WTC11 (cell line): ENCODE measurements at regions not wholly inside any gene's neighbourhood (a gene's known extent, or its start where the extent isn't known, plus 50 kb on each side); places are given as distances from the start of the nearest gene placed in this dataset.
A peak's percentile ranks its signal among the peaks of the same experiment; 100 is the strongest.

Source experiments
- ATAC-seq: fragments of 200-7000 bp; cut with Tn5 transposase; 2 replicates; pipeline ENCODE4 v1.10.0; 2021; ENCODE audit warnings: mild to moderate bottlenecking, moderate library complexity
- CTCF ChIA-PET: fragments of 300-600 bp; sonication (Branson Sonifier 250); formaldehyde crosslinking; loops from one replicate; lab custom pipeline; 2021; ENCODE audit warnings: antibody characterized with exemption; lab: Charles Lee
- POLR2A ChIA-PET: fragments of 350-600 bp; sonication (Branson Sonifier 250); formaldehyde crosslinking; loops from one replicate; lab custom pipeline; 2021; ENCODE audit warnings: antibody characterized with exemption; lab: Charles Lee
- DNase-seq: peaks from one replicate; pipeline ENCODE4 v3.0.0; 2021; ENCODE audit warnings: low spot score
- H3K27ac Mint-ChIP-seq: 2 replicates; pipeline ENCODE4 v1.8.0; 2021; ENCODE audit warnings: mixed read lengths
- H3K27me3 Mint-ChIP-seq: 2 replicates; pipeline ENCODE4 v1.8.0; 2021; ENCODE audit warnings: low read depth, mild to moderate bottlenecking, moderate library complexity, mixed read lengths
- H3K36me3 Mint-ChIP-seq: 2 replicates; pipeline ENCODE4 v1.8.0; 2021; ENCODE audit warnings: mixed read lengths
- H3K4me1 Mint-ChIP-seq: 2 replicates; pipeline ENCODE4 v1.8.0; 2022; ENCODE audit warnings: mixed read lengths
- H3K4me3 Mint-ChIP-seq: 2 replicates; pipeline ENCODE4 v1.8.0; 2021; ENCODE audit warnings: mild to moderate bottlenecking, moderate library complexity, mixed read lengths
- H3K9me3 Mint-ChIP-seq: 2 replicates; pipeline ENCODE4 v1.8.0; 2021; ENCODE audit warnings: mixed read lengths
- ARID4B ChIP-seq: sonication (generic); formaldehyde crosslinking; IDR thresholded peaks from 2 replicates; pipeline ENCODE4 v1.8.0; 2023; ENCODE audit warnings: missing genetic modification reagents, mild to moderate bottlenecking, borderline replicate concordance
- ATF3 ChIP-seq: sonication (generic); formaldehyde crosslinking; conservative IDR thresholded peaks from 2 replicates; pipeline ENCODE4 v1.8.1; 2022; ENCODE audit warnings: mild to moderate bottlenecking, missing genetic modification reagents
- ATF6 ChIP-seq: sonication (generic); formaldehyde crosslinking; IDR thresholded peaks from 2 replicates; pipeline ENCODE4 v1.8.1; 2023; ENCODE audit warnings: mild to moderate bottlenecking, missing genetic modification reagents
- FOXJ3 ChIP-seq: sonication (generic); formaldehyde crosslinking; IDR thresholded peaks from 2 replicates; pipeline ENCODE4 v1.9.0; 2021; ENCODE audit warnings: missing genetic modification reagents, mild to moderate bottlenecking, borderline replicate concordance
- HMGA2 ChIP-seq: fragments of 250-450 bp; sonication (Bioruptor Pico); IDR thresholded peaks from 2 replicates; pipeline ENCODE4 v1.4.0; 2021; ENCODE audit warnings: mild to moderate bottlenecking, moderate library complexity
- HMGXB4 ChIP-seq: sonication (generic); formaldehyde crosslinking; IDR thresholded peaks from 2 replicates; pipeline ENCODE4 v1.8.1; 2023; ENCODE audit warnings: mild to moderate bottlenecking, moderate library complexity, missing genetic modification reagents
- MYBL2 ChIP-seq: sonication (generic); formaldehyde crosslinking; IDR thresholded peaks from 2 replicates; pipeline ENCODE4 v1.8.1; 2023; ENCODE audit warnings: mild to moderate bottlenecking, moderate library complexity, missing genetic modification reagents
- SMAD3 ChIP-seq: sonication (generic); formaldehyde crosslinking; IDR thresholded peaks from 2 replicates; pipeline ENCODE4 v1.8.0; 2022; ENCODE audit warnings: missing genetic modification reagents, mild to moderate bottlenecking, borderline replicate concordance
- TCF7 ChIP-seq: sonication (generic); formaldehyde crosslinking; IDR thresholded peaks from 2 replicates; pipeline ENCODE4 v1.8.0; 2022; ENCODE audit warnings: mild to moderate bottlenecking, low read depth, missing genetic modification reagents, moderate library complexity
- ZNF281 ChIP-seq: sonication (generic); formaldehyde crosslinking; IDR thresholded peaks from 2 replicates; pipeline ENCODE4 v1.8.0; 2023; ENCODE audit warnings: mild to moderate bottlenecking, missing genetic modification reagents
- ZNF425 ChIP-seq: fragments of 250-450 bp; sonication (Bioruptor Pico); conservative IDR thresholded peaks from 2 replicates; pipeline ENCODE4 v1.9.0; 2021; ENCODE audit warnings: mild to moderate bottlenecking

- H3K4me1 Mint-ChIP-seq, result peaks cover 17% of the 10 kb centered on the region
- H3K27ac Mint-ChIP-seq, result peak overlapping the region; percentile 94
- POLR2A ChIA-PET, result no interaction called here
- DNase-seq (no peak), ATAC-seq (no peak)
- H3K4me3 Mint-ChIP-seq, result 0 out of 2 replicates have a peak overlapping the region, but pooled peaks have one; percentile 26
- CTCF ChIA-PET, result interaction anchor here (0.5 kb wide), 1 partner anchor 22 kb away, joined by 5 read pairs; no protein-coding TSS in a partner anchor
- no peaks in the 10 kb centered on the region for H3K9me3 Mint-ChIP-seq
- no peaks in the 10 kb centered on the region for H3K27me3 Mint-ChIP-seq
- H3K36me3 Mint-ChIP-seq, result no peaks in the 10 kb centered on the region
- TF ChIP-seq HMGA2 (CRISPR knock-in tag), result no peak
- no peak for TF ChIP-seq HMGXB4
- TF ChIP-seq FOXJ3, result no peak
- TF ChIP-seq MYBL2 (CRISPR knock-in tag), result no peak
- TF ChIP-seq TCF7 (CRISPR knock-in tag), result no peak
- no peak for TF ChIP-seq ZNF425 (CRISPR knock-in tag)
- TF ChIP-seq ARID4B (CRISPR knock-in tag), result no peak
- no peak for TF ChIP-seq ATF3 (CRISPR knock-in tag)
- no peak for TF ChIP-seq ATF6 (CRISPR knock-in tag)
- no peak for TF ChIP-seq ZNF281
- TF ChIP-seq SMAD3 (CRISPR knock-in tag), result no peak
Observed at GRCh38 chr3:51620543-51620942, 50.5 kb upstream of the TEX264 start.
